ENCODE measurements at regions not wholly inside any gene's neighbourhood (a gene's known extent, or its start where the extent isn't known, plus 50 kb on each side); places are given as distances from the start of the nearest gene placed in this dataset.

GRCh38 chr1:79193211-79194079, 186.9 kb upstream of the ADGRL4 start:
- TF ChIP-seq CTCF (IDR thresholded peaks at IDR 0.05) = no peak
- no peak for TF ChIP-seq POLR2A (IDR thresholded peaks at IDR 0.05)
